Nephron progenitor cell (in vitro differentiated cells): ENCODE measurements at regions not wholly inside any gene's neighbourhood (a gene's known extent, or its start where the extent isn't known, plus 50 kb on each side); places are given as distances from the start of the nearest gene placed in this dataset.

Experiments used
- DNase-seq: peaks from one replicate; pipeline ENCODE4 v3.0.0; 2021
- H3K27ac Mint-ChIP-seq: 2 replicates; pipeline ENCODE4 v1.8.0; 2021; ENCODE audit warnings: mild to moderate bottlenecking, moderate library complexity, mixed read lengths
- H3K27me3 Mint-ChIP-seq: 2 replicates; pipeline ENCODE4 v1.8.0; 2021; ENCODE audit warnings: mild to moderate bottlenecking, low read depth, mixed read lengths; ENCODE audit not compliant: poor library complexity
- H3K36me3 Mint-ChIP-seq: 2 replicates; pipeline ENCODE4 v1.8.0; 2021; ENCODE audit warnings: low read depth, mixed read lengths
- H3K4me1 Mint-ChIP-seq: 2 replicates; pipeline ENCODE4 v1.8.0; 2021; ENCODE audit warnings: mixed read lengths
- H3K4me3 Mint-ChIP-seq: 2 replicates; pipeline ENCODE4 v1.8.0; 2021; ENCODE audit warnings: mild to moderate bottlenecking, moderate library complexity, mixed read lengths
- H3K9me3 Mint-ChIP-seq: 2 replicates; pipeline ENCODE4 v1.8.0; 2021; ENCODE audit warnings: mild to moderate bottlenecking, moderate library complexity, mixed read lengths
- TF ChIP-seq, protein P1 (sequence below): fragments of 200-600 bp; sonication (generic); IDR thresholded peaks from 2 replicates; pipeline ENCODE4 v1.5.0; 2021; ENCODE audit warnings: antibody characterized with exemption

DNA sequence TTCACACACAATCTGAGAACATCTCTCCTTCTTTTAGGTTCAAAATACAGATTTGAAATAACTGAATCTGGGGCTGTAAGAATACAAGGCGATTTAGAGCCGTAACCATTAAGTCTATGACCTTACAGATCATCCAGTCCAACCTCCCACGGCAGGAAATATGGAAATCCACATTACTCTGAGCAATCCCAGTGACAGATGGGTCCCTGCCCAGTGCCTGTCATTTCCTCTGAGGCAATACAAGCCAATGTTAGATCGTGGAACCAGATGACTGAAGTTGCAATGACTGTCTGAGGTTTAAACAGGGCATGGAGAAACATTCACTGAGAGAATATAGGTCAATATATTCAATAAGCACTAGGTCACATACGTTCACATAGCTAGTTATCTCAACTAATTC, 77.4 kb upstream of the OR5AK2 start:
- Mint-ChIP-seq H3K9me3 (no peaks in the 10 kb centered on the region), H3K4me1 (peaks cover 5% of the 10 kb centered on the region), H3K27ac (no peak overlapping the region), H3K27me3 (no peaks in the 10 kb centered on the region), H3K4me3 (no peak overlapping the region), H3K36me3 (no peaks in the 10 kb centered on the region)
- TF ChIP-seq, protein P1, sequence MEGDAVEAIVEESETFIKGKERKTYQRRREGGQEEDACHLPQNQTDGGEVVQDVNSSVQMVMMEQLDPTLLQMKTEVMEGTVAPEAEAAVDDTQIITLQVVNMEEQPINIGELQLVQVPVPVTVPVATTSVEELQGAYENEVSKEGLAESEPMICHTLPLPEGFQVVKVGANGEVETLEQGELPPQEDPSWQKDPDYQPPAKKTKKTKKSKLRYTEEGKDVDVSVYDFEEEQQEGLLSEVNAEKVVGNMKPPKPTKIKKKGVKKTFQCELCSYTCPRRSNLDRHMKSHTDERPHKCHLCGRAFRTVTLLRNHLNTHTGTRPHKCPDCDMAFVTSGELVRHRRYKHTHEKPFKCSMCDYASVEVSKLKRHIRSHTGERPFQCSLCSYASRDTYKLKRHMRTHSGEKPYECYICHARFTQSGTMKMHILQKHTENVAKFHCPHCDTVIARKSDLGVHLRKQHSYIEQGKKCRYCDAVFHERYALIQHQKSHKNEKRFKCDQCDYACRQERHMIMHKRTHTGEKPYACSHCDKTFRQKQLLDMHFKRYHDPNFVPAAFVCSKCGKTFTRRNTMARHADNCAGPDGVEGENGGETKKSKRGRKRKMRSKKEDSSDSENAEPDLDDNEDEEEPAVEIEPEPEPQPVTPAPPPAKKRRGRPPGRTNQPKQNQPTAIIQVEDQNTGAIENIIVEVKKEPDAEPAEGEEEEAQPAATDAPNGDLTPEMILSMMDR: no peak
- DNase-seq: no peak

DNA sequence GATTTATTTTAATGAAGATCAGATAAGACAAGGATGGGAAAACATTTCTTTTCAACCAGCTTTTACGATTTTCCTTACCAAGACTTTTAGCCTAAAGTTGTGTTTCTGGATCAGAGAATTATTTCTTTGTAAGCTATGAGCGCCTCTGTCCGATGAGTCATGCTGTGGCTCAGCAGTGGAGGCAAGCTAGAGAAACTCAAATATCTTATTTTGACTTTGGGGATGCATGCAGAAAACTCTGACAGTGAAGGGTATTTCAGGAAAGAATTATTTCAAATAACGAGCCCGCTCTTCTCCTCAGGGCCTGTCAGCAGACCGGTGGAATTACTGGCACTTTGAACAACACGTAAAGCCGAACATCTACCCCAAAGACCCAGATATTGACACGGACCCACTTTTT, 77.9 kb upstream of the OR5AK2 start:
- Mint-ChIP-seq H3K4me1 (no peaks in the 10 kb centered on the region), H3K27me3 (no peaks in the 10 kb centered on the region), H3K4me3 (no peak overlapping the region), H3K36me3 (no peaks in the 10 kb centered on the region), H3K9me3 (no peaks in the 10 kb centered on the region), H3K27ac (no peak overlapping the region)
- TF ChIP-seq, protein P1: no peak
- no peak for DNase-seq

DNA sequence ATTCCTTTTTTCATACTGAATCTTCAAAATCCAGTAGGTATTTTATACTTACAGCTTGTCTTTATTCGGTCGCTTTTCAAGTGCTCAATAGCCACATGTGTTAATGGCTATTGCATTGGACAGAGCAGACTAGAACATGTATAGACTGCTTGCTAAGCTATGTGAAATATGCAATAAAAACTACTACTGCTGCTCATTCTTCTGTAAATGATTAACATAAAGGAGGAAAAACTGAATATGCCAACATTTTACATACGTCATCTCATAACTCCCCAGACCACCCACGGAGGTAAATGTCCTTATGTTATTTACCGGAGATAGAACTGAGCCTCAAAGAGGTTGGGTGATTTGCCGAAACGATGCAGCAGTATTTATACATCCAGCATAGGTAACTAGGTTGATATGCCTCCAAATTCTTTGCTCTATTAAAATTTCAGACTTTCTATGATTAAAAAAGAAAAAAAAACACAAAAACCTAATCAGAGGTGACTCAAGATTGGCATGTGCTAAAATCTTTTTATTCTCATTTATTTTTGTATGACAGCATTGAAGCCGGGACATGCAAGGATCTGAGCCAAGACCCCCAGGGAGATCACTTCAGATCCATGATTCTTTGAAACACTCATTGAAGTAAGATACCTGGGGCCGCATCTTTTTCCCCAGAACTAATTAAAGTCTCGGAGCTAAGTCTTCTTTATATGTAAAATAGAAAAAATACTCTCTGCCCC, 78.5 kb upstream of the OR5AK2 start:
- no peak overlapping the region for H3K4me3 Mint-ChIP-seq
- no peaks in the 10 kb centered on the region for H3K36me3 Mint-ChIP-seq
- TF ChIP-seq, protein P1: no peak
- DNase-seq: no peak
- H3K9me3 Mint-ChIP-seq: no peaks in the 10 kb centered on the region
- H3K4me1 Mint-ChIP-seq: no peaks in the 10 kb centered on the region
- no peak overlapping the region for H3K27ac Mint-ChIP-seq
- no peaks in the 10 kb centered on the region for H3K27me3 Mint-ChIP-seq

DNA sequence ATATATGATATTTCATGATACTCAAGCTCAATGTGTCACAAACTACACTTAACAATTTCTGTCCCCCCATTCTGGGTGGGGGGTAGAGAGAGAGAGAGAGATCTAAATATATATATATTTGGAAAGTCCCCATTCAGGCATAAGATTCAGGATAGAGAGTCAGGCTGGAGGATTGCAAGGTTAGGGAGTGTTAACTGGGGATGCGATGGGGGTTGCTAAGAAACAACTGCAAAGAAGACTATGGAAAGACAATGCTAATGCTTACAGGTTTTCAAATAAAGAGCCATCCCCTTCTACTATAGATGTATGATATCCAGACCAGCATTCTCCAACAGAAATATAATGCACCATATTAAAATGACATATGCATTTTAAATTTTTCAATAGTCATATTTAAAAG, 79.2 kb upstream of the OR5AK2 start:
- Mint-ChIP-seq H3K9me3 (no peaks in the 10 kb centered on the region), H3K27ac (no peak overlapping the region), H3K27me3 (no peaks in the 10 kb centered on the region), H3K4me1 (no peaks in the 10 kb centered on the region), H3K36me3 (no peaks in the 10 kb centered on the region), H3K4me3 (no peak overlapping the region)
- TF ChIP-seq, protein P1: no peak
- no peak for DNase-seq

DNA sequence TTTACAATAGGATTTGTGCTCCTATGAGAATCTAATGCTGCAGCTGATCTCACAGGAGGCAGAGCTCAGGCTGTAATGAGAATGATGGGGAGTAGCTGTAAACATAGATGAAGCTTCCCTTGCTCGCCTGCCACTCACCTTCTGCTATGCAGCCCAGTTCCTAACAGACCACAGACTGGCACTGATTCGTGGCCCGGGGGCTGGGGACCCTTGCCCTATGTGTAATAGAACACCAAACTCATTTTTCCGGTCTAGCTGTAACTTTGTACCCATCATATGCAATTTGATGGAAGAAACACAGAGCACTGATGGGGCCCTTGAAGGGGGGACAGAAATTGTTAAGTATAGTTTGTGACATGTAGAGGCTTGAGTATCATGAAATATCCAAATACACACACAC, 79.6 kb upstream of the OR5AK2 start:
- H3K9me3 Mint-ChIP-seq: no peaks in the 10 kb centered on the region
- no peak overlapping the region for H3K27ac Mint-ChIP-seq
- no peaks in the 10 kb centered on the region for H3K4me1 Mint-ChIP-seq
- no peak overlapping the region for H3K4me3 Mint-ChIP-seq
- H3K36me3 Mint-ChIP-seq: no peaks in the 10 kb centered on the region
- TF ChIP-seq, protein P1: no peak
- no peak for DNase-seq
- H3K27me3 Mint-ChIP-seq: no peaks in the 10 kb centered on the region

DNA sequence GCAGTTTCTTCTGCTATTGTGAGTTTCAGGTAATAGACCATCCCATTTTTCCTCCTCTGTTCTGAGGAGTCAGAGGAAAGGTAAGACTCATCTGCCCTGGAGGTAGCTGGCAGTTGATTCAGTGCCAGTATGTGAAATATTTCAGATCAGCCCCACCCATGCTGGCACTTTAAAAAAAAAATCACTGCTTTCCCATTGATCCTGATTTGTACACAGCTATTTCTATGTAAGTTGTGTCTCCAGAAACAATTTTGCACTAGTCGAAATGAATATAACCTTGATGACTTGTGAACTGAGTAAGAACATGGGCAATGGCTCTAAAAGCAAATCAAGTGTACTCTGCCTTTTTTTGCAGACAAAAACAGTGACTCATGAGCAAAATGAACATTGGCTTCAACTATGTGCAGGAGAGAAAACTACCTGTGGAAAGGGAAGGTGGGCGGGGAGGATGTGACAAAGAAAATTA, 82.0 kb upstream of the OR5AK2 start:
- H3K4me1 Mint-ChIP-seq: no peaks in the 10 kb centered on the region
- TF ChIP-seq, protein P1: no peak
- H3K4me3 Mint-ChIP-seq: no peak overlapping the region
- no peak for DNase-seq
- no peaks in the 10 kb centered on the region for H3K9me3 Mint-ChIP-seq
- no peaks in the 10 kb centered on the region for H3K36me3 Mint-ChIP-seq
- H3K27ac Mint-ChIP-seq: no peak overlapping the region
- H3K27me3 Mint-ChIP-seq: no peaks in the 10 kb centered on the region
